HG03558 (cell line): ENCODE measurements at regions not wholly inside any gene's neighbourhood (a gene's known extent, or its start where the extent isn't known, plus 50 kb on each side); places are given as distances from the start of the nearest gene placed in this dataset.

Experiments
- ATAC-seq: cut with Tn5 transposase; IDR thresholded peaks from one replicate; pipeline ENCODE4 v1.9.1; 2021; ENCODE audit warnings: moderate number of reproducible peaks; ENCODE audit not compliant: unreplicated experiment; ENCODE audit errors: extremely low read depth

GRCh38 chr10:44306147-44306710, 78.7 kb downstream of the CXCL12 start:
- ATAC-seq: no peak

GRCh38 chr10:44301781-44302355, 83.0 kb downstream of the CXCL12 start:
- no peak for ATAC-seq

- ATAC-seq: peak; percentile 52
Observed at GRCh38 chr10:44300666-44301649, 83.9 kb downstream of the CXCL12 start.

GRCh38 chr10:44298713-44299112, 86.2 kb downstream of the CXCL12 start:
- ATAC-seq: no peak

GRCh38 chr10:44297963-44298362, 86.9 kb downstream of the CXCL12 start:
- ATAC-seq: no peak

GRCh38 chr10:44295644-44296241, 89.2 kb downstream of the CXCL12 start:
- no peak for ATAC-seq

GRCh38 chr10:44294726-44295412, 90.0 kb downstream of the CXCL12 start:
- no peak for ATAC-seq

- ATAC-seq: no peak
Observed at GRCh38 chr10:44293842-44294241, 91.1 kb downstream of the CXCL12 start.

GRCh38 chr10:44293306-44293778, 91.6 kb downstream of the CXCL12 start:
- no peak for ATAC-seq

GRCh38 chr10:44292390-44293002, 92.4 kb downstream of the CXCL12 start:
- ATAC-seq: no peak

GRCh38 chr10:44291091-44291490, 93.8 kb downstream of the CXCL12 start:
- ATAC-seq: no peak

- ATAC-seq: no peak
Observed at GRCh38 chr10:44289125-44289524, 95.8 kb downstream of the CXCL12 start.

- ATAC-seq: no peak
Observed at GRCh38 chr10:44287408-44287807, 97.5 kb downstream of the CXCL12 start.

- no peak for ATAC-seq
Observed at GRCh38 chr10:44284198-44285084, 100.5 kb downstream of the CXCL12 start.

GRCh38 chr10:44282626-44283300, 102.1 kb downstream of the CXCL12 start:
- no peak for ATAC-seq

- no peak for ATAC-seq
Observed at GRCh38 chr10:44281662-44282061, 103.2 kb downstream of the CXCL12 start.

- no peak for ATAC-seq
Observed at GRCh38 chr10:44281089-44281613, 103.7 kb downstream of the CXCL12 start.
